ACC112 (cell line): ENCODE measurements at regions not wholly inside any gene's neighbourhood (a gene's known extent, or its start where the extent isn't known, plus 50 kb on each side); places are given as distances from the start of the nearest gene placed in this dataset.

ENCODE experiments used
- H2AFZ ChIP-seq: fragments of 200-600 bp; sonication (generic); one replicate; pipeline ENCODE4 v1.6.0; 2017; ENCODE audit warnings: antibody characterized with exemption, low read length; ENCODE audit not compliant: unreplicated experiment
- H3K27ac ChIP-seq: fragments of 200-600 bp; sonication (generic); 2 replicates; pipeline ENCODE4 v1.5.1; 2014; ENCODE audit warnings: low read depth, mild to moderate bottlenecking, antibody characterized with exemption, low read length, moderate library complexity
- H3K27me3 ChIP-seq: fragments of 200-600 bp; sonication (generic); 2 replicates; pipeline ENCODE4 v1.6.1; 2014; ENCODE audit warnings: mild to moderate bottlenecking, antibody characterized with exemption, low read length, moderate library complexity, mixed read lengths; ENCODE audit not compliant: insufficient read depth
- H3K36me3 ChIP-seq: fragments of 200-600 bp; sonication (generic); 2 replicates; pipeline ENCODE4 v1.6.1; 2016; ENCODE audit warnings: mild to moderate bottlenecking, antibody characterized with exemption, low read length, moderate library complexity, mixed read lengths; ENCODE audit not compliant: insufficient read depth
- H3K4me1 ChIP-seq: fragments of 200-600 bp; sonication (generic); one replicate; pipeline ENCODE4 v1.6.1; 2016; ENCODE audit warnings: low read length, mixed read lengths; ENCODE audit not compliant: insufficient read depth, unreplicated experiment, control insufficient read depth
- H3K4me3 ChIP-seq: fragments of 200-600 bp; sonication (generic); 2 replicates; pipeline ENCODE4 v1.5.1; 2014; ENCODE audit warnings: mild to moderate bottlenecking, low read depth, low read length
- H3K79me2 ChIP-seq: fragments of 200-600 bp; sonication (generic); one replicate; pipeline ENCODE4 v1.6.0; 2016; ENCODE audit warnings: low read length; ENCODE audit not compliant: control insufficient read depth, unreplicated experiment, insufficient read depth

- Histone ChIP-seq H3K79me2 (no peaks in the 10 kb centered on the region), H3K4me3 (no peak overlapping the region), H3K27ac (peak overlapping the region; percentile 81), H3K36me3 (no peaks in the 10 kb centered on the region), H3K27me3 (no peaks in the 10 kb centered on the region), H3K4me1 (peaks cover 44% of the 10 kb centered on the region), H2AFZ (peak overlapping the region; percentile 51)
Observed at GRCh38 chr10:3902809-3903410, 117.9 kb upstream of the KLF6 start.

- Histone ChIP-seq H3K36me3 (no peaks in the 10 kb centered on the region), H3K4me3 (no peak overlapping the region), H3K27ac (peak overlapping the region; percentile 81), H3K4me1 (peaks cover 44% of the 10 kb centered on the region), H2AFZ (no peak overlapping the region), H3K27me3 (no peaks in the 10 kb centered on the region), H3K79me2 (no peaks in the 10 kb centered on the region)
Observed at GRCh38 chr10:3902054-3902808, 117.2 kb upstream of the KLF6 start.

- H3K27ac ChIP-seq, result peak overlapping the region; percentile 81; the same call in 1 of the 2 replicates
- H3K36me3 ChIP-seq, result no peaks in the 10 kb centered on the region
- H3K79me2 ChIP-seq, result no peaks in the 10 kb centered on the region
- H3K27me3 ChIP-seq, result no peaks in the 10 kb centered on the region
- H3K4me1 ChIP-seq, result peaks cover 42% of the 10 kb centered on the region
- no peak overlapping the region for H2AFZ ChIP-seq
- H3K4me3 ChIP-seq, result no peak overlapping the region
Observed at GRCh38 chr10:3901370-3901769, 116.4 kb upstream of the KLF6 start.

- Histone ChIP-seq H3K4me1 (peaks cover 47% of the 10 kb centered on the region), H3K79me2 (no peaks in the 10 kb centered on the region), H3K4me3 (no peak overlapping the region), H3K36me3 (no peaks in the 10 kb centered on the region), H3K27ac (no peak overlapping the region), H2AFZ (no peak overlapping the region), H3K27me3 (no peaks in the 10 kb centered on the region)
Observed at GRCh38 chr10:3900391-3900790, 115.4 kb upstream of the KLF6 start.

GRCh38 chr10:3898821-3899220 lies 113.8 kb upstream of the KLF6 start:
- Histone ChIP-seq H3K27ac (no peak overlapping the region; the same call in 1 of the 2 replicates), H3K4me3 (no peak overlapping the region), H3K27me3 (no peaks in the 10 kb centered on the region), H2AFZ (no peak overlapping the region), H3K4me1 (peaks cover 59% of the 10 kb centered on the region), H3K79me2 (no peaks in the 10 kb centered on the region), H3K36me3 (no peaks in the 10 kb centered on the region)

GRCh38 chr10:3897156-3897555 lies 112.1 kb upstream of the KLF6 start:
- no peaks in the 10 kb centered on the region for H3K36me3 ChIP-seq
- H3K27me3 ChIP-seq, result no peaks in the 10 kb centered on the region
- H2AFZ ChIP-seq, result peak overlapping the region; percentile 16
- H3K4me3 ChIP-seq, result peak overlapping the region; percentile 19; the same call in 1 of the 2 replicates
- peaks cover 57% of the 10 kb centered on the region for H3K4me1 ChIP-seq
- H3K79me2 ChIP-seq, result no peaks in the 10 kb centered on the region
- H3K27ac ChIP-seq, result peak overlapping the region; percentile 96

- no peaks in the 10 kb centered on the region for H3K27me3 ChIP-seq
- no peaks in the 10 kb centered on the region for H3K36me3 ChIP-seq
- peak overlapping the region; percentile 96 for H3K27ac ChIP-seq
- no peak overlapping the region for H3K4me3 ChIP-seq
- no peaks in the 10 kb centered on the region for H3K79me2 ChIP-seq
- peaks cover 51% of the 10 kb centered on the region for H3K4me1 ChIP-seq
- H2AFZ ChIP-seq, result no peak overlapping the region
Observed at GRCh38 chr10:3896161-3896560, 111.2 kb upstream of the KLF6 start.

GRCh38 chr10:3895045-3895631 lies 110.1 kb upstream of the KLF6 start:
- H3K79me2 ChIP-seq, result no peaks in the 10 kb centered on the region
- H3K36me3 ChIP-seq, result no peaks in the 10 kb centered on the region
- peak overlapping the region; percentile 17; the same call in 1 of the 2 replicates for H3K4me3 ChIP-seq
- peaks cover 55% of the 10 kb centered on the region for H3K4me1 ChIP-seq
- peak overlapping the region; percentile 48 for H2AFZ ChIP-seq
- no peaks in the 10 kb centered on the region for H3K27me3 ChIP-seq
- H3K27ac ChIP-seq, result peak overlapping the region; percentile 96

GRCh38 chr10:3893901-3894563 lies 109.0 kb upstream of the KLF6 start:
- H2AFZ ChIP-seq, result no peak overlapping the region
- peaks cover 66% of the 10 kb centered on the region for H3K4me1 ChIP-seq
- H3K36me3 ChIP-seq, result no peaks in the 10 kb centered on the region
- no peaks in the 10 kb centered on the region for H3K27me3 ChIP-seq
- no peaks in the 10 kb centered on the region for H3K79me2 ChIP-seq
- H3K4me3 ChIP-seq, result no peak overlapping the region
- peak overlapping the region; percentile 96 for H3K27ac ChIP-seq

- Histone ChIP-seq H3K4me1 (peaks cover 67% of the 10 kb centered on the region), H2AFZ (no peak overlapping the region)
Observed at GRCh38 chr10:3892440-3893425, 107.7 kb upstream of the KLF6 start.

More at GRCh38 chr10:3892440-3893425, 107.7 kb upstream of the KLF6 start:
- Histone ChIP-seq H3K27ac (peak overlapping the region; percentile 96), H3K79me2 (no peaks in the 10 kb centered on the region), H3K36me3 (no peaks in the 10 kb centered on the region), H3K4me3 (no peak overlapping the region), H3K27me3 (no peaks in the 10 kb centered on the region)
